A204.1 (cell line): ENCODE measurements at regions not wholly inside any gene's neighbourhood (a gene's known extent, or its start where the extent isn't known, plus 50 kb on each side); places are given as distances from the start of the nearest gene placed in this dataset.

ENCODE experiments used
- FAIRE-seq: peaks from 2 replicates; lab custom pipeline; 2012; peaks lifted over from hg19 to GRCh38; lab: Jason Lieb, UNC

DNA sequence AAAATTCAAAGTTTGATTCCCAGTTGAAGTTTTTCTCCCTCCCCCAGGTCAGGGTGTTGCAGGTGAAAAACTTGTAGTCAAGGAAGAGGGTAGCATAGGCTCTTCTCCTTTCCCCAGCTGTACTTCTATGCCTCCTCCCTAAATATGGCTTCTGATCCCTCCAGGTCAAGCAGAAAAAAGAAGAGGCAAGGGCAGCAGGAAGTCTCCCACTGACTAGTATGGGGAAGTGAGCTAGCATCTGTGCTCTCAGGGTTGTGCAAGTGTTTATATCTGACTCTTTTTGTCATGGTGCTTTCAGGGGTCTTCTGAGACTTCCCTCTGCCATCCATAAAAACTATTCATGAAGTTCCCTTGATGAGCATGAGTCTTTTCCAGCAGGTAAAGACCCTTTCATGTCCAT is 76.0 kb downstream of the ATPSCKMT start:
- FAIRE-seq, result no peak

DNA sequence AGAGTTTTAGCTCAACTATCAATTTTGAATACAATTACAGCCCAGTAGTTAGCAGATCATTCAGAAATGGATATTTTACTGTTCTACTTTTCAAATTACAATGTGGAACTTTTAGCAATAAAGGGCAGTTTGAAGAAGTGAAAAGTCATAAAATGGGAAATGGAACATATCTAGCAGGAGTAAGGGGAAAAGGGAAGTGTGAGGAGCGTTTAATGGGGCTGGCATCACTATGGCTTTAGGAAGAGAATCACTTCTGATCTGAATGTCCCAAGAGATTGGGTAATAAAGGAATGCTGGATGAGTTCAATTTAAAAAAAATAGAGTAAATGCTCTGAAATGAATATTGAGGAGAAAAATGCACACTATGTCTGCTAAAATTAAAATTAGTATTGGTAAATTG is 77.4 kb downstream of the ATPSCKMT start:
- FAIRE-seq, result no peak

DNA sequence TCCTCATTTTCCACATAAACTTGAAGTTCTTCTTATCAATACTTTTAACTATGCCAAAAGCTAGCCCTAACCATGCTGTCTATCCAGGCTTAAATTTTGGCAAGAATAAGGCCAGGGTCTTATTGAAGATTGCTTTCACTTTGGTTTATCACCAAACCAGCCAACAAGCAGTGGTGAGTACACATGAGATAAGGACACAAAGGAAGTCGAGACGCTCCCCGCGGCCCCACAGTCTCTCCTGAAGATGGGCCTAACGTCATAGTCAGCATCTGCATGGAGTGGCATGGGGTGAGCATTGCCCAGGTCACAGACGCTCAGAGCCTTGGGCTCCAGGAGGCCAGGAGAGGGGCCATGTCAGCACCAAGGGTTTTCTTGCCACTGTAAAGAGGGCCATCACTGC is 80.3 kb downstream of the ATPSCKMT start:
- FAIRE-seq, result no peak

DNA sequence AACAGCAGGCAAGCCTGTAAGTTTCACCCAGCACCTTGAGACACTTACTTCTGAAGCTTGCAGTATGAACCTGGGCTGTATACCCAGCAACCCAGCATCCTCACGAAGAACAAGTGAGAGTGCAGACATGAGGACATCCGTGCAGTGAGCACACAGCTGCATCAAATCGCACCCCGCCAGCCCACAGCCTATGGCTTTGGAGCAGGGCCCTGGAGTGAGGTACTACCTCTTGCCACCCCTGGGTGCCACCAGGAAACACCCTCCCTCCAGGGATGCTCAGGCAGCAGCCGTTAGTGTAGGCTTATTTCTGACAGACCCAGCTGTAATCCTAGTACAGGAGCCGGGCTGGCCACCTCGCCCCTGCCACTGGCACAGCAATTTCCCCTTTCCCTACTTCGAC is 81.4 kb downstream of the ATPSCKMT start:
- FAIRE-seq, result no peak

DNA sequence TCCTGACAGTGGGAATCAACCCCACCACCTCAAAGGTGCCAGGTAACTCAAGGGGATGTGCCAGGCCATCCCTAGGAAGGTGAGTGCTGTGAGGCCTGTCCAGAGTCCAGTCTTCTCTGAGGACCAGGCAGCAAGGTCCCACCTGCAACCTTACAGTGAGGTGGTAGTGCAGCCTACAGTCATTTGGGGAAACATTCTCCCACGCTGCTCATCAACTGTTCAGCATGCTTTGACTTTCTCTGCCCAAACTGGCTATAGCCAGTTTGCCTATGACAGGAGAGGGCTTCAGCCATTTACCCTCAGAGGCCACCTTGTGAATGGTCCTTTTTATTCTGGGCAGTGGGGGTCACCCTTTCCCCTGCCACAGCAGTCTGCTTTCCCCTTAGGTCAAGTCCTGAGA is 81.9 kb downstream of the ATPSCKMT start:
- no peak for FAIRE-seq

DNA sequence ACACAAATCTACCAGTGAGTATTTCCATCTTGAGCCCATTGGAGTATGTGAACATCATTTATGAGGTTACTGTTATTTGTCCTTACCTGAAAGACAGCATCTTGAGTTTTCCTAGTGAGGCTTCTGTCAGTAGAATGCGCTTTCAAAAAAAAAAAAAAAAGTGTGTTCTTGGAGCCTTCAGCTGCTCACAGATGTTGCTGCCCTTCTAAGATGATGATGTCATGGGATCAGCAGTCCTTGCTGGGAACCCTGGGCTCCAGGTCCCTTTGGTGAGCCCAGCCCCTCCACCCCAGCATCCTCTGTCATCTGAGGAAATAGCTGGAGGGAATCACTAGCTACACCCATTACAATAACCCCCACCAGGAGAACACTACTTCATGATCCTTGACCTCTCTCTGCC is 83.3 kb downstream of the ATPSCKMT start:
- FAIRE-seq, result no peak

DNA sequence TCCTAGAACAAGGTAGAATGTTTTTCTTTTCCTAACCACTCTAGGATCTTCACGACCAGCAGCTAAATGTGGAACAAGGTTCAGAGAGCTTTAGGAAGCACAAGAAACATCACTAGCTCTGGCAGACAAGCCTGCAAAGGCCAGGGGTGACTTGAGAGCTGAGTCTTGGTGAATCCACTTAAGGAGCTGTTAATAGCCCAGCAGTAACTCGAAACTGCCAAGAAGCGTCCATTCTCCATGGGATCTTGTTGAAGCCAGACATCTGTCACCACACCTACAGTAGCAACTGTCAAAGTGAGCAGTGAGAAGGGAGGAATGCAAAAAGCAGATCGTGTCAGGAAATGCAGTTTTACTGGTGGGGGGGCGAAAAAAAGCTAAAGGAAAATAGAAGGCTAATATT is 87.2 kb downstream of the ATPSCKMT start:
- FAIRE-seq, result no peak

DNA sequence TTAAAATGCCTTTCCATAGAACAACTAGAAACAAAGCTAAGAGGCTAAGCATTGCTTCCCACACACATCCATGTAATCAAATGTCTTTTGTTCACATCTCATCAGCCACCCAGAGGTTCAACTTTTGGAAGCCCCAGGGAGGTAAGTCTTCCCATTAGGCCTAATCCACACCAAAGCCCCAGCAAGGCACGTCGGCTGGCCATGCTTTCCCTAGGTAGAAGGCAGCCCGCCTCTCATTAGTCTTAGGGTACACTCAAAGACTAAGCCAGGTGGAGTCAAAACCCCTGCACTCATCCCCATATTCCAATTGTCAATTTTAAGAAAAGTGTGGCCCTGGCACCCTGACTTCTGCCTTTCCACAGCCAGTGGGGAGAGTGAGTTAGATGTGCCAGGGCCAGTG is 87.9 kb downstream of the ATPSCKMT start:
- no peak for FAIRE-seq

DNA sequence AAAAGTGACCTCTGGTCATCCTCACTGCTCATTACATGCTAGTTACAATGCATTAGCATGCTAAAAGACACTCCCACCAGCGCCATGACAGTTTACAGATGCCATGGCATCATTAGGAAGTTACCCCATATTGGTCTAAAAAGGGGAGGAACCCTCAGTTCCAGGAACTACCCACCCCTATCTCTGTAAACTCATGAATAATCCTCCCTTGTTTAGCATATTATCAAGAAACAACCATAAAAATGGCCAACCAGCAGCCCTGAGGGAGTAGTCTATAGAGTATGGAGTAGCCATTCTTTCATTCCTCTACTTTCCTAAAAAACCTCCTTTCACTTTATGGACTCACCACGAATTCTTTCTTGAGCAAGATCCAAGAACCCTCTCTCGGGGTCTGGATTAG is 89.4 kb downstream of the ATPSCKMT start:
- FAIRE-seq, result no peak

DNA sequence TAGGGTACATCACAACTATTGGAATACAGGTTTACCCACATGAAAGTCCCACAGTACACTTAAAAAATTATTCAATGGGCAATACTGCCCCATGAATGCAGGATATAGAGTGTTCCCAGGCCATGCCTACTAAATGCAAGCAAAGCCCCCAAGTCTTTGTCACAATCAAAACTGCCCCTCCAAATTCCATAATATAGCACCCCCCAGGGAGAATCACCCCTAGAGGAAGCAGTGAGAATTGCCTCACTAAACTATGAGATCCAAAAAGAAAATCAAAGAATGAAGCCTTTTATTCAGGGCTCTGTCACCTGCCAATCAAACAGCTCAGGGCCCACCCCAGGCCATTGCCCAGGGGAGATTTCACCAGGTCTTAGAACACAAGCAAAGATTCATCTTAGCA is 90.8 kb downstream of the ATPSCKMT start:
- no peak for FAIRE-seq

DNA sequence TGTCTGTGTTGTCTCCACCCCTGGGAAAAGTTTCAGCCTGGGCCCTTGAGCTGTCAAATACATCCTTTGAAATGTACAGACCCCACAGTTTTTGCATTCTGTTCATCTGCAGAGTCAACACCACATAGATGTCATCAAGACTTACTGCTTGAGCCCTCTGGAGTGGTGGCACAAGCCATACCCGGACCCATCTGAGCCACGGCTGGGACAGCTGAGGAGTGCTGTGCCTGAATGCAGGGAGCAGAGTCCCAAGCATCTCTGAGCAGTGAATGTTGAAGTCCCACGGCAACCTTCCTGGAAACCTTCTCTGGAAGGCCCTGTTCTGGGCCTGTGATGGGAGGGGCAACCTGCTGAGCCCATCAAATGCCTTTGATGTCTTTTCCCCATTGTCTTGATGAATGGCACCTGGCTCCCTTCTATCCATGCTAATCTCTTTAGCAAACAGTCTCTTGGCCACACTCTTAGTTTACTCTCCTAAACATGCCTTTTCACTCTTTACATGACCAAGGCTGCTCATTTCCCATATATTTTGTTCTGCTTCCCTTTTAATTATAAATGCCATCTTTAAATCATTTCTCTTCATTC is 92.5 kb downstream of the ATPSCKMT start:
- no peak for FAIRE-seq

DNA sequence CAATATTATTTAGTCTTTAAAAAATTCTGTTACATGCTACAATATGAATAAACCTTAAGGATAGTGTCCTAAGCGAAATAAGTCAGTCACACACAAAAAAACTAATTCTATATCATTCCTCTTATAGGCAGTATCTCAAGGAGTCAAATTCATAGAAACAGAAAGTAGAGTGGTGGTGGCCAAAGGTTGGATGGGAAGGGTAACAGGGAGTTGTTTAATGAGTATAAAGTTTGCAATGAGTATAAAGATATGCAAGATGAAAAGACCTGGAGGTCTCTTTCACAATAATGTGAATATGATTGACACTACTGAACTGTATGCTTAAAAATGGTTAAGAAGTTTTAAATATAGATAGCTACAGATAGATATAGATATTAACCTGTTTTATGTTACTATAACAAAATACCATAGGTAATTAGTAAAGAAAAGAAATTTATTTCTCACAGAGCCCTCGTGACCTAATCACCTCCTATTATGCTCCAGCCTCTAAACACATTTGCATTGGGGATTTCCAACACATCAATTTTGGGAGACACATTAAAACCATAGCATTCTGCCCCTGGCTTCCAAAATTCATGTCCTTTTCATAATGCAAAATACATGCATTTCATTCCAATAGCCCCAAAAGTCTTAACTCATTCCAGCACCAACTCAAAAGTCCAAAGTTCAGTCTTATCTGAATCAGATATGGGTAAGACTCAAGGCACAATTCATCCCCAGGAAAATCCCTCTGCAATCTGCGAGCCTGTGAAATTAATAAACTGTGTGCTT is 93.6 kb downstream of the ATPSCKMT start:
- no peak for FAIRE-seq

DNA sequence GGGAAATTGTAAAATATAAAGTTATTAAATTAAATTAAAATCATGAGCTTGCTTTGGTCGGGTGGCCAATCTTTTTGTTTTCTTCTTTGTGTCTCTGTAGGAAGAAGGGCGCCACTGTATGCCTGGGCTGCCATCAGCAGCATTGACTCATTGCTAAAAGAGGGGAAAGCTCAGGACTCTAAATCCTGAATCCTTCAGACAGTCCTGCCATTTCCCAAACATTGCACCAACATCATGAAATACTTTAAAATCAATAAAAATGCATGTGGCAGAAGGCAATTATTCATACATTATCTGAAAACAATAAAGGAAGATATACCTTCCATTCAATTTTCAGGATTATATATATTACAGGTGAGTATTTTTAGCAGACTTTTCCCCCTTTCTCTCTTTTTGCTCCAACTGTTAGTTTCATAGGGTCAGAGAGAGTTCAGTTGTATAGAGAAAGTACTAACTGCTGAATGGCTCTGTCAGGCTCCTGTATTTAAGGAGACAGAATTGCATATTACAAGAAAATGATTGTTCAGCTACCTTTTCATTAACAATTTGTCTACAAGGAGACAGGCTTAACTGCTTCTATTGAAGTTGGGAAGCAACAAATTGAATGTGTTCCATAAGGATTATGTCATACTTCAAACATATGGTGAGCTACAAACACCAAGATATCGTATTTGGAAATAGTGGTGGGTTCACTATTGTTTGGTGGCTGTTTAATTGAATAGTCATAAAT is 95.7 kb downstream of the ATPSCKMT start:
- no peak for FAIRE-seq

DNA sequence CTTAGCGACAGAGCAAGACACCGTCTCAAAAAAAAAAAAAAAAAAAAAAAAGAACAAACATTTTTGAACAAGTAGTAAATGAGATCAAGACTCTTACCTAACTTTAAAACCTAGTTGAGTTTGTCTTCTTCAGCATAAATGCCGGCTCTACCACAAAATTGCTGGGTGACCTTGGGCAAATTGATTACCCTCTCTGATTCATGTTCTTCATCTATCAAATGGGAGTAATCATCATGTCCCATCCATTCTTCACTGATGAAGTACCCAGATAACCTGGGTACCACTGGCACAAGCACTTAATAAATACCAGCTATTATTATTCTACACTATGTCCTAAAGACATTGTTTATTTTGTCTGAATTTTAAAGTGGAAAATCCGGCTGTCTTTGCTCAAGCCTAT is 96.3 kb downstream of the ATPSCKMT start:
- no peak for FAIRE-seq

DNA sequence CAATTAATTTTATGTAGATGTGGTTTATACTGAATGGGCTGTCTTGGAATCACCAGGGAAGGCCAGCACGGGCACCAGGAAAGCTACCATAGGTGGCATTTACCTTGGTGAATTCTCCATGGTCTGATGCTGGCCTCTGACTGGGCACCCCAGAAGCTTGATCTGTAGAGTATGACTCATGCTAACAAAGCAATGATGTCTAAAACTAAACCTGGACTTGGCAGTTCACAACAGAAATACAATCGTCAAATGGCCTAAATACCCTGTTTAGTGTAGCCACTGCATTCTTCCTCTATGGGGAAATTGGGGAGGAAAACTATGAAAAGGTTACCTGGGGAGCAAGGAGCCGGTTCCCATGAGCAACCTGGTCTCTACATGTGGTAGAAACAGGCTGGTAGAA is 98.0 kb downstream of the ATPSCKMT start:
- no peak for FAIRE-seq

DNA sequence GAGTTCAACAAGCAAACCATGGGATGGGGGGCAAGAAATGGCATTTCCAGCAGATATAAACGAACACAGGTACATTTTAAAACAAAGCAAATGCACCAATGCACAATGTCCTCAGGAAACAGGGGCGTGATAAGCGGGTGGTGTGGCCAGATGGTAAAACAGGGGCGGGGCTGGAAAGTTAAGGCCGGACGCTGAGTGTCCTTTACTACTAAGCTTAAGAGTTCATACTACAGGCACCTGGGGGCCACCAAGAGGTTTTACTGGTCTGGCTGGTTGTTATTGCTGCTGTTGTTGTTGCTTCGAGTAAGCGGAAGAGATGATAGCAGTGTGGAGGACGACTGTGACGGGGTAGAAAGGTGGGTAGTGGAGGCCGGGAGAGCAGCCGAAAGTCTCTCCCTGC is 99.8 kb downstream of the ATPSCKMT start:
- no peak for FAIRE-seq

DNA sequence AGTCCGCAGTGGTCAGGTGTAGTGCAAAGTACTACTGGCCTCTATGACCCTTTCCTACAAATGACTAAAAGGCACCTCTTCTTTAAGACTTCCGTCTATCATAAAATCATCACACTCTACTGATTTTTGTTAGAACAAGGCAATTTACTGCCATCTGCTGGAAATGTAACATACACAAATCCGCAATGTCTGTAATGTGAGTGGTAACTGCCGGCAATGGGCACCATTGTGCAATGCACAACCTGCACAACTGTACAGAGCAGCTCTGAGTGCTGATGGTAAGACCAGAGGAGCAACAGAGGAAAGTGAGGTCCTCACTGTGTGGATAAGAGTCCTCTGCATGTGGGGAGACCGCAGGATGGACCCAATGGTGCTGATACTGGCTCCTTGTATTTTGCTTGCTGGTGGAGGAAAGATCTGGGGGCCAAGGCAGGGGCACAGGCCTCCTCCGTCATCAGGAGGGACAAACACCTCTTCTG is 103.7 kb downstream of the ATPSCKMT start:
- no peak for FAIRE-seq

DNA sequence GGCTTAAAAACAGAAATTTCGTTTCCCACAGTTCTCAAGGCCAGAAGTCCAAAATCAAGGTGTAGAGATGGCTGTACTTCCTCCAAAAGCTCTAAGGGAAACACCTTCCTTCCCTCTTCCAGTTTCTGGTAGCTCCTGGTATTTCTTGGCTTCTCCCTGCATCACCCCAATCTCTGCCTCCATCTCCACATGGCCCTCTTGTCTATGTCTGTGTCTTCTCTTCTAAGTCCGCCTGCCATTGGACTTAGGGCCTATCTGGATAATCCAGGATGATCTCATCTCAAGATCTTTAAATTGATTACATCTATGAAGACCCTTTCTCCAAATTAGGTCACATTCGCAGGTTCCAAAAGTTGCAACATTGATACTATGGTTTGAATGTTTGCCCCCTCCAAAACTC is 105.6 kb downstream of the ATPSCKMT start:
- no peak for FAIRE-seq

DNA sequence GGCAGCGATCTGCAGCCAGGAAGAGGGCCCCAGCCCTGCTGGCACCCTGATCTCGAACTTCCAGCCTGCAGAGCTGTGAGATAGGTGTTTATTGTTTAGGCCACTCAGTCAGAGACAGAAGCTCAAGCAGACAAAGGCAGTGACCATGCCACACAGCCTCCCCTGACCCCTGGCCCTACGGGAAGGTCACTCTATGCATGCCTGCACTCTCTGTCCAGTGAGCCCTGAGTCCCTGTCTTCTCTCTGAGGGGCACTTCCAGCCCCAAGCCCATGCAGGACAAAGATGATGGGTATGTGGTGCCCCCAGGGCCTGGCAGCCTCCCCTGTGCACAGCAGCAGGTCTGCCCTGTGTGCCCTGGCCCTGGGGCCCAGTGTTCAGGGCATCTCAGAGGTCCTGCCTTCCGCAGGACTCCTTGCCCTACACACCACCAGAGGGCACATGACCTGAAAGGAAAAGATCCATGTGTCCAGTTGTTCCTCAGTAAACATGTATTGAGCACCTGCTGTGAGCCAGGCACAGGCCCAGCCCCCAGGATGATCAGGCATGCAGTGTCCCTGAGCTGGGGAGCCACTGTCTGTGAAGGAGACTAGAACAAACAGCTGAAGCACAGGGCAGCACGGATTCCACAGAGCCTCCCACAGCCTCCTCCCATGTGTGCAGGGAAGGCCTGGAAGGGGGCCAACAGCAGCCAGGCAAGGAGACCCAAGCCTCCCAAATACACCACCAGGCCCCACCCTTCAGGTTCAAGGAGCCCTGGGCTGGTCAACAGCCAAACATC is 109.3 kb downstream of the ATPSCKMT start:
- FAIRE-seq, result no peak

DNA sequence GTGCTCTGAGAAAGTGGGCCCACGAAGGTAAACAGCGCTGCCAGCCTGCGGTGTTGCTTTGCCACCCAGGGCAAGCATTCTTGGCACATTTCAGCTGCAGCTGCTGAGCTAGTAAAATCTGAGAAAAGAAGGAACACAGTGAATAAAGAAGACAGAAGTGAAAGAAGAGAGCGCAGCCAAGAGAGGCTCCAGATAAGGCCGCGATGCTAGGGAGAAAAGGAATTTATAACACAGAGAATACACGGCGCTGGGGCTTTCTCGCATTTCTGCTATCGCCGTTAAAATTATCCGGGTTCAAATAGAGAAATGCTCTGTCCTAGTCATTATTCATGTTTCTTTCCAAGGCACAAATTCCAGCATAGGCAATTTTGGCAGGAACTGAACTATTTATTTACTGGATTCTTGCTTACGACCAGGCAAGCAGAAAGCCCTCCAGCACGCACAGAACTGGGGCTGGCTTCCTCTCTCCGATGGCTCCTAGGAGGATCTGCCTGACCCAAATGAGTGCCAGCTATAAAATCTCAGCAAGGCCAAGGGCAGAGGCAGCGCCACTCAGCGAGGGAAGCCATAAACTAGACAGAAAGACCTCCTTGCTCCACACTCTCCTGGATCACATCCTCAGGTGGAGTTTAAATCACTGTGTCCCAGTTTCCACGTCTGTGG is 111.2 kb downstream of the ATPSCKMT start:
- FAIRE-seq, result no peak

DNA sequence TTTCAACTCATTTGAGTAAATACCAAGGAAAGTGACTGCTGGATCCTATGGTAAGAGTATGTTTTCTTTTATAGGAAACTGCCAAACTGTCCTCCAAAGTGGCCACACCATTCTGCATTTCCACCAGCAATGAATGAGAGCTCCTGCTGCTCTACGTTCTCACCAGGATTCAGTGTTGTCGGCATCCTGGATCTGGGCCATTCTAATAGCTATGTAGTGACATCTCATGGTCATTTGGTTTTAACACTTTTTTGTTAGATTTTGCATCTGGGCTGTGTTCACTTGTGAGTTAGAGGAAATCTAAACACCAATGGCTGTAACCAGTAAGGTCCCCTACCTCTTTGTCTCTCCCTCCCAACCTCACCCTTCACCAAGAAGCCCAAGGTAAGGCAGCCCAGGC is 115.9 kb downstream of the ATPSCKMT start:
- no peak for FAIRE-seq

DNA sequence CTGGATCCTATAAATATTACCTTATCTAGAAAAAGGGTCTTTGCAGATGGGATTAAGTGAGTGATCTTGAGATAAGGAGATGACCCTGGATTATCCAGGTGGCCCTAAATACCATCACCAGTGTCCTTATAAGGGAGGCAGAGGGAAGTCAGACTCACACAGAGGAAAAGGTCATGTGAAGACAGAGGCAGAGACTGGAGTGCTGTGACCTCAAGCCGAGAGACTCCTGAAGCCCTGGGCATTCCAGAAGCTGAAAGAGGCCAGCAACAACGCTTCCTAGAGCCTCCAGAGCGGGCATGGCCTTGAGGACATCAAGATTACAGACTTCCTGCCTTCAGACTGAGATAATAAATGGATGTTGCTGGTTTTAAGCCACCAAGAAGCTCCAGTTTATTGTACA is 118.8 kb downstream of the ATPSCKMT start:
- FAIRE-seq, result no peak
